ENCODE measurements at regions not wholly inside any gene's neighbourhood (a gene's known extent, or its start where the extent isn't known, plus 50 kb on each side); places are given as distances from the start of the nearest gene placed in this dataset.

GRCh38 chr2:66771359-66771976 is 336.5 kb downstream of the MEIS1 start:
- no peak for TF ChIP-seq RAD21 (IDR thresholded peaks at IDR 0.05; ENCODE audit: low read depth)
- no peak for TF ChIP-seq YY1 (IDR thresholded peaks at IDR 0.05; ENCODE audit: low read depth)
- TF ChIP-seq REST (IDR thresholded peaks at IDR 0.05; ENCODE audit: low read depth) = no peak
- no peak for TF ChIP-seq TEAD4 (IDR thresholded peaks at IDR 0.05)
- TF ChIP-seq USF1 (IDR thresholded peaks at IDR 0.05) = no peak
- TF ChIP-seq CREB1 (IDR thresholded peaks at IDR 0.05; ENCODE audit: low read depth) = no peak

DNA sequence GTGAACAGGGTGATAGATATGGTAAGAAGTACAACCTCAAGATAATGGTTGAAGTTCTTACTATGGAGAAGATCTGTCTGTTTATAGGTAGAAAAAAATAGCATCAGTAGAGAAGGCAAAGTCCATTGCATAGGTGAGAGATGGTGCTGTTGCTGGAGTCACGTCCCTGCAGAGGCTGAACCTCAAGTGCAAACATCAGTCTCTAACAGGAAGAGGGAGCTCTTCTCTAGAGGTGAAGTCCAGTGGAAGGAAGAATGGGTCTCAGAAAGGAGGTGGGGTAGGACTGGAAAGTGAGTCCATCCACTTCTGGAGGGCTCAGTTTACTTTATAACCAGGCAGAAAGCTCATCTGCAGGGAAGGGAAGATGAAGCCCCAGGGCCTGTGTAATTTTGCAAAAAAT is 337.7 kb downstream of the MEIS1 start:
- TF ChIP-seq RAD21 (IDR thresholded peaks at IDR 0.05; ENCODE audit: low read depth) = peak; percentile 38
- TF ChIP-seq FOXM1 (IDR thresholded peaks at IDR 0.05; ENCODE audit: borderline replicate concordance, low read depth) = no peak

GRCh38 chr2:66775730-66776422 is 341.0 kb downstream of the MEIS1 start:
- TF ChIP-seq ZBTB7A (IDR thresholded peaks at IDR 0.05; ENCODE audit: low read depth) = no peak
- TF ChIP-seq TEAD4 (IDR thresholded peaks at IDR 0.05) = no peak
- no peak for TF ChIP-seq YY1 (IDR thresholded peaks at IDR 0.05; ENCODE audit: low read depth)
- no peak for TF ChIP-seq TCF12 (IDR thresholded peaks at IDR 0.05; ENCODE audit: low read depth)
- no peak for TF ChIP-seq TAF1 (IDR thresholded peaks at IDR 0.05; ENCODE audit: low read depth)
- TF ChIP-seq CEBPB (IDR thresholded peaks at IDR 0.05) = no peak
- TF ChIP-seq USF1 (IDR thresholded peaks at IDR 0.05) = no peak
- no peak for TF ChIP-seq REST (IDR thresholded peaks at IDR 0.05; ENCODE audit: low read depth)
- no peak for TF ChIP-seq RAD21 (IDR thresholded peaks at IDR 0.05; ENCODE audit: low read depth)
- TF ChIP-seq, protein P1, sequence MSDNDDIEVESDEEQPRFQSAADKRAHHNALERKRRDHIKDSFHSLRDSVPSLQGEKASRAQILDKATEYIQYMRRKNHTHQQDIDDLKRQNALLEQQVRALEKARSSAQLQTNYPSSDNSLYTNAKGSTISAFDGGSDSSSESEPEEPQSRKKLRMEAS (IDR thresholded peaks at IDR 0.05) = no peak
- TF ChIP-seq EGR1 (IDR thresholded peaks at IDR 0.05) = no peak
- no peak for TF ChIP-seq EP300 (IDR thresholded peaks at IDR 0.05; ENCODE audit: borderline replicate concordance)
- TF ChIP-seq CREB1 (IDR thresholded peaks at IDR 0.05; ENCODE audit: low read depth) = no peak

DNA sequence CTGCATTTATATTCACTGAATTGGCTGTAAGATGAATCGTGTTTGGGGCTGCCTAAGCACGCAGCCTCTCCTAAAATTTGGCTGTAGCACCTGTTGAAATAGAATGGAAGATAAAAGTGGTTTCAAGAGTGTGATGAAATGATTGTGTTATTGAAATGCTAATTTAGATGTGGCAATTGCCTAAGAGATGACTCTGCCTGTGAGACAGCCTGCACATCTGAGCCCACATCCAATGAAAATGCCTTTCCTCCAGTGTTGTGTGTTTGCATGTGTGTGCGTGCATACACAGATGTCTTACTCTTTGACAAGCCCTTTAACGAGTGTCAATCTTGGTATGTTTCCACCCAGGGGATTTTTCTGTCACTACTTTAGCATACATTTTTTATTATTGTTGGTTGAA is 346.9 kb downstream of the MEIS1 start:
- TF ChIP-seq TCF12 (IDR thresholded peaks at IDR 0.05; ENCODE audit: low read depth) (no peak), EGR1 (IDR thresholded peaks at IDR 0.05) (no peak), RAD21 (IDR thresholded peaks at IDR 0.05; ENCODE audit: low read depth) (no peak), YY1 (IDR thresholded peaks at IDR 0.05; ENCODE audit: low read depth) (no peak), TAF1 (IDR thresholded peaks at IDR 0.05; ENCODE audit: low read depth) (no peak), TEAD4 (IDR thresholded peaks at IDR 0.05) (no peak)
- TF ChIP-seq, protein P1 (IDR thresholded peaks at IDR 0.05) = no peak

DNA sequence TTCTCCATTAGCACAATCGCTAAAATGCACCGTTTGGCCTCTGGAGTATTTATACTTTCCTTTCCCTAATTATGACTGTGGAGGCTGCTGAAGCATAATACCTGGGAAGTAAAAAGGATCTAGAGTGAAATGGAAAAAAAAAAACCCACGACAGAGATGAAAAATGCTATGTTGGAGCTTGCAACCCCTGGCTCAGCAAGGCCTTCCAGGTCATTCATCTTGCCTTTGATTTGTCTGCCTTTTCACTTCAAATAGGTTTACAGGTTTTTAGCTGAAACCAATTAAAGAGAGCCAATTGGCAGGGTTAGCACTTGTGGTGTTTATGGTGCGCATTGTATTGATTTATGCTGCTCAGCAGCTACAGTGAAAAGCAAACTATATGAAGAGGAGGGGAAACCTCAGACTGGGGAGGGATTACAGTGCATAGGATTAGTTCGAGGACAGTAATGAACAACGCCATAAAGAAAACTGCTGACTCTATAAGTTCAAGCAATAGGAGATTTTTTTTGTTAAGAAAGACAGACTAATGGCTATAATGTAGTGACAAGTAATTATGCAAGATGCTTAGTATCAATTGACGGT is 347.9 kb downstream of the MEIS1 start:
- TF ChIP-seq EP300 (IDR thresholded peaks at IDR 0.05; ENCODE audit: borderline replicate concordance) (no peak), TAF1 (IDR thresholded peaks at IDR 0.05; ENCODE audit: low read depth) (no peak), FOXM1 (IDR thresholded peaks at IDR 0.05; ENCODE audit: borderline replicate concordance, low read depth) (no peak), YY1 (IDR thresholded peaks at IDR 0.05; ENCODE audit: low read depth) (no peak), NFIC (IDR thresholded peaks at IDR 0.05) (no peak), TEAD4 (IDR thresholded peaks at IDR 0.05) (no peak), EGR1 (IDR thresholded peaks at IDR 0.05) (no peak), CREB1 (IDR thresholded peaks at IDR 0.05; ENCODE audit: low read depth) (no peak), TCF12 (IDR thresholded peaks at IDR 0.05; ENCODE audit: low read depth) (no peak), CEBPB (IDR thresholded peaks at IDR 0.05) (no peak), USF1 (IDR thresholded peaks at IDR 0.05) (no peak)
- TF ChIP-seq, protein P1 (IDR thresholded peaks at IDR 0.05) = no peak

Measured in Ishikawa (cell line).